Progenitor cell of endocrine pancreas (in vitro differentiated cells): ENCODE measurements at regions not wholly inside any gene's neighbourhood (a gene's known extent, or its start where the extent isn't known, plus 50 kb on each side); places are given as distances from the start of the nearest gene placed in this dataset.
A peak's percentile ranks its signal among the peaks of the same experiment; 100 is the strongest.
"Not testable (repeated sequence)": the region's sequence is repeated elsewhere in the genome, so short reads cannot be mapped to it uniquely, and the experiment has no call there.

Source experiments
- DNase-seq: peaks from one replicate; pipeline ENCODE4 v3.0.0; 2021; ENCODE audit warnings: low spot score; ENCODE audit not compliant: unreplicated experiment
- H3K27ac Mint-ChIP-seq: 2 replicates; pipeline ENCODE4 v1.8.0; 2021; ENCODE audit warnings: mild to moderate bottlenecking, moderate library complexity, mixed read lengths
- H3K27me3 Mint-ChIP-seq: 2 replicates; pipeline ENCODE4 v1.8.0; 2021; ENCODE audit warnings: mixed read lengths
- H3K36me3 Mint-ChIP-seq: 2 replicates; pipeline ENCODE4 v1.8.0; 2022; ENCODE audit warnings: mixed read lengths; ENCODE audit not compliant: insufficient read depth
- H3K4me1 Mint-ChIP-seq: 2 replicates; pipeline ENCODE4 v1.8.0; 2021; ENCODE audit warnings: low read depth, mixed read lengths
- H3K4me3 Mint-ChIP-seq: 2 replicates; pipeline ENCODE4 v1.8.0; 2021; ENCODE audit warnings: low read depth, mild to moderate bottlenecking, moderate library complexity, mixed read lengths
- H3K9me3 Mint-ChIP-seq: 2 replicates; pipeline ENCODE4 v1.8.0; 2021; ENCODE audit warnings: low read depth, mixed read lengths
- CTCF ChIP-seq: fragments of 200-600 bp; sonication (generic); IDR thresholded peaks from one replicate; pipeline ENCODE4 v1.5.0; 2021; ENCODE audit warnings: antibody characterized with exemption, mild to moderate bottlenecking; ENCODE audit not compliant: unreplicated experiment

- no peak for TF ChIP-seq CTCF
- Mint-ChIP-seq H3K4me1 (peaks cover 5% of the 10 kb centered on the region), H3K36me3 (peaks cover 11% of the 10 kb centered on the region), H3K4me3 (no peak overlapping the region), H3K27ac (no peak overlapping the region), H3K9me3 (peaks cover 26% of the 10 kb centered on the region), H3K27me3 (no peaks in the 10 kb centered on the region)
- no peak for DNase-seq
These were observed 202.7 kb downstream of the PTH2R start for GRCh38 chr2:208609166-208609804.

- Mint-ChIP-seq H3K36me3 (peaks cover 13% of the 10 kb centered on the region), H3K4me1 (peaks cover 25% of the 10 kb centered on the region), H3K27ac (peak overlapping the region; percentile 86), H3K9me3 (peaks cover 29% of the 10 kb centered on the region), H3K4me3 (peak overlapping the region; percentile 14)
- DNase-seq, H3K27me3 Mint-ChIP-seq: not testable (repeated sequence)
These were observed 209.1 kb downstream of the PTH2R start for GRCh38 chr2:208615675-208616074.

GRCh38 chr2:208618220-208618619, 211.6 kb downstream of the PTH2R start:
- Mint-ChIP-seq H3K27ac (no peak overlapping the region), H3K4me3 (no peak overlapping the region), H3K36me3 (peaks cover 4% of the 10 kb centered on the region), H3K27me3 (no peaks in the 10 kb centered on the region), H3K4me1 (peaks cover 25% of the 10 kb centered on the region), H3K9me3 (peaks cover 11% of the 10 kb centered on the region)
- TF ChIP-seq CTCF: no peak
- DNase-seq: no peak

GRCh38 chr2:208619993-208620392, 213.4 kb downstream of the PTH2R start:
- peaks cover 1% of the 10 kb centered on the region for H3K36me3 Mint-ChIP-seq
- no peaks in the 10 kb centered on the region for H3K27me3 Mint-ChIP-seq
- peaks cover 25% of the 10 kb centered on the region for H3K4me1 Mint-ChIP-seq
- H3K27ac Mint-ChIP-seq: no peak overlapping the region
- TF ChIP-seq CTCF: no peak
- peaks cover 3% of the 10 kb centered on the region for H3K9me3 Mint-ChIP-seq
- no peak for DNase-seq
- H3K4me3 Mint-ChIP-seq: no peak overlapping the region

GRCh38 chr2:208620487-208620978, 213.9 kb downstream of the PTH2R start:
- no peak for DNase-seq
- peaks cover 1% of the 10 kb centered on the region for H3K36me3 Mint-ChIP-seq
- no peak overlapping the region for H3K27ac Mint-ChIP-seq
- no peak overlapping the region for H3K4me3 Mint-ChIP-seq
- H3K9me3 Mint-ChIP-seq: no peaks in the 10 kb centered on the region
- no peaks in the 10 kb centered on the region for H3K27me3 Mint-ChIP-seq
- no peak for TF ChIP-seq CTCF
- peaks cover 21% of the 10 kb centered on the region for H3K4me1 Mint-ChIP-seq

GRCh38 chr2:208627110-208627884, 220.7 kb downstream of the PTH2R start:
- no peak overlapping the region for H3K4me3 Mint-ChIP-seq
- H3K27me3 Mint-ChIP-seq: no peaks in the 10 kb centered on the region
- no peak for TF ChIP-seq CTCF
- no peaks in the 10 kb centered on the region for H3K36me3 Mint-ChIP-seq
- no peak for DNase-seq
- H3K4me1 Mint-ChIP-seq: no peaks in the 10 kb centered on the region
- no peak overlapping the region for H3K27ac Mint-ChIP-seq
- H3K9me3 Mint-ChIP-seq: no peaks in the 10 kb centered on the region
